AG09309 (cell line): ENCODE measurements at regions not wholly inside any gene's neighbourhood (a gene's known extent, or its start where the extent isn't known, plus 50 kb on each side); places are given as distances from the start of the nearest gene placed in this dataset.
"Not testable (repeated sequence)": the region's sequence is repeated elsewhere in the genome, so short reads cannot be mapped to it uniquely, and the experiment has no call there.

Experiments
- DNase-seq: peaks from one replicate; pipeline ENCODE4 v3.0.0-alpha.2; 2010; ENCODE audit warnings: low read depth
- H3K4me3 ChIP-seq: 2 replicates; pipeline ENCODE4 v1.5.1; 2011; ENCODE audit warnings: mild to moderate bottlenecking, low read depth, low read length, moderate library complexity; ENCODE audit not compliant: control insufficient read depth
- CTCF ChIP-seq: IDR thresholded peaks from 2 replicates; pipeline ENCODE4 v1.5.1; 2011; ENCODE audit warnings: mild to moderate bottlenecking, low read depth, low read length, inconsistent platforms; ENCODE audit not compliant: insufficient read depth, control insufficient read depth; ENCODE audit errors: missing control alignments

- DNase-seq = no peak
- TF ChIP-seq CTCF = no peak
- no peak overlapping the region for H3K4me3 ChIP-seq
These were observed 64.0 kb upstream of the RASGRF1 start for GRCh38 chr15:79154483-79155135.

- DNase-seq, H3K4me3 ChIP-seq: not testable (repeated sequence)
These were observed 53.7 kb upstream of the RASGRF1 start for GRCh38 chr15:79144290-79144689.

- no peak overlapping the region for H3K4me3 ChIP-seq
- DNase-seq = no peak
- TF ChIP-seq CTCF = no peak
These were observed 50.4 kb upstream of the RASGRF1 start for GRCh38 chr15:79140846-79141570.
